ENCODE measurements at regions not wholly inside any gene's neighbourhood (a gene's known extent, or its start where the extent isn't known, plus 50 kb on each side); places are given as distances from the start of the nearest gene placed in this dataset.

DNA sequence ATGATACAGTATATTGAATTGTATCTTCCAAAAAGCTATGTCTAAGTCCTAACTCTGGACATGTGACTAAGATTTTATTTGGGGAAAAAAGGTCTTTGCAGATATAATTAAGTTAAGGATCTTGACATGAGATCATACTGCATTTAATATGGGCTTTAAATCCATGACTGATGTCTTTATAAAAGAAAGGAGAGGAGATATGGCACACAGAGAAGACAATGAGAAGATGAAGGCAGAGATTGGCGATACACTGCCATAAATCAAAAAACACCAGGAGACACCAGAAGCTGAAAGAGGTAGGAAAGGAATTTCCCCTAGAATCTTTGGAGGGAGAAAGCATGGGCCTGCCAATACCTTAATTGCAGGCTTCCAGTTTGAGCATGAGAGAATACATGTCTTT, 1450.2 kb downstream of the HACE1 start:
- H3K27ac ChIP-seq (ENCODE audit: extremely low read length, insufficient read depth, low read length): no peak overlapping the region
- no peaks in the 10 kb centered on the region for H4K20me1 ChIP-seq (ENCODE audit: insufficient read depth, low read length)
- no peak overlapping the region for H2AFZ ChIP-seq (ENCODE audit: low read length)
- in situ Hi-C loops (cut with HindIII; ENCODE audit: extremely low pct_ligation_motif_present, low pct_unique_long_range_greater_than_20kb): no loop called here
- H3K4me3 ChIP-seq (replicated peaks in 1 of 3; ENCODE audit: insufficient read depth in 1 of 3, low read depth in 2 of 3, low read length in 3 of 3): no peak overlapping the region
- H3K9ac ChIP-seq (ENCODE audit: insufficient read depth, low read depth, low read length): no peak overlapping the region
- no peaks in the 10 kb centered on the region for H3K27me3 ChIP-seq (ENCODE audit: control insufficient read depth in 1 of 2, insufficient read depth in 2 of 2, low read length in 2 of 2)
- H3K36me3 ChIP-seq (replicated peaks in 1 of 2; ENCODE audit: control insufficient read depth in 1 of 2, insufficient read depth in 2 of 2, low read length in 2 of 2): no peaks in the 10 kb centered on the region
- ChIA-PET CTCF (ENCODE audit: low intra/inter-chr PET ratio, low total read pairs) (no interaction called here), POLR2A (no interaction called here)
- intact Hi-C loops (cut with micrococcal nuclease; ENCODE audit: unreplicated experiment): no loop called here
- no peaks in the 10 kb centered on the region for H3K9me3 ChIP-seq (ENCODE audit: low read length)
- no peaks in the 10 kb centered on the region for H3K79me2 ChIP-seq (ENCODE audit: insufficient read depth, low read length)
- BruUV-seq (replicated peaks): no TSS peak
- WGBS (ENCODE audit: low lambda C conversion rate): 0% methylated on average over 1 of the region's 1 CpG
- no peak for TF ChIP-seq GMEB1 (CRISPR knock-in tag; IDR thresholded peaks at IDR 0.05; ENCODE audit: borderline replicate concordance)
- TF ChIP-seq ZNF563 (CRISPR knock-in tag; IDR thresholded peaks at IDR 0.05): no peak
- no peak for TF ChIP-seq SMC3 (IDR thresholded peaks at IDR 0.05; ENCODE audit: low read length)
- no peak for TF ChIP-seq GTF2F1 (IDR thresholded peaks at IDR 0.05; ENCODE audit: low read length)
- no peak for TF ChIP-seq HNF4A (CRISPR knock-in tag; IDR thresholded peaks at IDR 0.05)
- no peak for TF ChIP-seq ELF1 (CRISPR knock-in tag; IDR thresholded peaks at IDR 0.05)
- no peak for TF ChIP-seq ZBTB1 (CRISPR knock-in tag; IDR thresholded peaks at IDR 0.05; ENCODE audit: borderline replicate concordance)
- TF ChIP-seq, protein P1, sequence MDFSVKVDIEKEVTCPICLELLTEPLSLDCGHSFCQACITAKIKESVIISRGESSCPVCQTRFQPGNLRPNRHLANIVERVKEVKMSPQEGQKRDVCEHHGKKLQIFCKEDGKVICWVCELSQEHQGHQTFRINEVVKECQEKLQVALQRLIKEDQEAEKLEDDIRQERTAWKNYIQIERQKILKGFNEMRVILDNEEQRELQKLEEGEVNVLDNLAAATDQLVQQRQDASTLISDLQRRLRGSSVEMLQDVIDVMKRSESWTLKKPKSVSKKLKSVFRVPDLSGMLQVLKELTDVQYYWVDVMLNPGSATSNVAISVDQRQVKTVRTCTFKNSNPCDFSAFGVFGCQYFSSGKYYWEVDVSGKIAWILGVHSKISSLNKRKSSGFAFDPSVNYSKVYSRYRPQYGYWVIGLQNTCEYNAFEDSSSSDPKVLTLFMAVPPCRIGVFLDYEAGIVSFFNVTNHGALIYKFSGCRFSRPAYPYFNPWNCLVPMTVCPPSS (IDR thresholded peaks at IDR 0.05): no peak
- TF ChIP-seq MAZ (IDR thresholded peaks at IDR 0.05; ENCODE audit: borderline replicate concordance, low read depth, low read length): no peak
- no peak for TF ChIP-seq MAZ (CRISPR knock-in tag; IDR thresholded peaks at IDR 0.05; ENCODE audit: low read depth)
- DNase-seq (ENCODE audit: low spot score) (no peak), ATAC-seq (no peak), FAIRE-seq (no peak)
- H3K4me1 ChIP-seq (ENCODE audit: insufficient read depth, low read length): no peaks in the 10 kb centered on the region
- H3K4me2 ChIP-seq (ENCODE audit: low read depth, low read length): no peak overlapping the region

All from HepG2 (cell line).